SK-N-SH (cell line): ENCODE measurements at regions not wholly inside any gene's neighbourhood (a gene's known extent, or its start where the extent isn't known, plus 50 kb on each side); places are given as distances from the start of the nearest gene placed in this dataset.
A peak's percentile ranks its signal among the peaks of the same experiment; 100 is the strongest.

Experiments used
- CTCF ChIA-PET: fragments of 300-600, 350-600 bp; formaldehyde crosslinking; extraction: SDS; loops from one replicate; lab custom pipeline; 2021; lab: Yijun Ruan, JAX
- POLR2A ChIA-PET: fragments of 350-600 bp; sonication (Branson Sonifier 250); formaldehyde crosslinking; extraction: SDS; loops from one replicate; lab custom pipeline; 2020; ENCODE audit warnings: antibody characterized with exemption, inconsistent platforms; lab: Yijun Ruan, JAX
- DNase-seq: peaks from one replicate; pipeline ENCODE4 v3.0.0; 2012
- H2AFZ ChIP-seq: fragments of 200-600 bp; sonication (generic); 2 replicates; pipeline ENCODE4 v1.8.1; 2016; ENCODE audit warnings: antibody characterized with exemption, mild to moderate bottlenecking, low read depth
- H3F3A ChIP-seq: fragments of 200-600 bp; sonication (generic); replicated peaks from 2 replicates; pipeline ENCODE3; 2016; ENCODE audit warnings: antibody characterized with exemption, mild to moderate bottlenecking; ENCODE audit not compliant: insufficient read depth
- H3K27ac ChIP-seq, 2 experiments: fragments of 200-500 bp in 1 of 2; fragments of 200-600 bp in 1 of 2; sonication (Bioruptor generic) in 1 of 2; sonication (generic), shearing (Covaris generic) in 1 of 2; 2 replicates each; pipeline versions ENCODE4 v1.5.1 to v1.6.1; 2014 to 2016; ENCODE audit warnings: low read depth in 2 of 2, inconsistent platforms in 1 of 2, low read length in 1 of 2, mild to moderate bottlenecking in 1 of 2, mixed read lengths in 1 of 2
- H3K27me3 ChIP-seq: fragments of 200-600 bp; sonication (generic), shearing (Covaris generic); 2 replicates; pipeline ENCODE4 v1.6.1; 2016; ENCODE audit warnings: mixed run types; ENCODE audit not compliant: insufficient read depth
- H3K36me3 ChIP-seq, 2 experiments: fragments of 200-500 bp in 1 of 2; fragments of 200-600 bp in 1 of 2; sonication (Bioruptor generic) in 1 of 2; sonication (generic) in 1 of 2; replicated peaks in 1 of 2; 2 replicates each; pipeline versions ENCODE3 to v1.5.1; 2014 to 2016; ENCODE audit warnings: low read length in 1 of 2, mild to moderate bottlenecking in 1 of 2; ENCODE audit not compliant: insufficient read depth in 2 of 2, control insufficient read depth in 1 of 2
- H3K4me1 ChIP-seq, 2 experiments: fragments of 200-500 bp in 1 of 2; fragments of 200-600 bp in 1 of 2; sonication (Bioruptor generic) in 1 of 2; sonication (generic), shearing (Covaris generic) in 1 of 2; 2 replicates each; pipeline versions ENCODE4 v1.5.1 to v1.6.1; 2014 to 2016; ENCODE audit warnings: low read depth in 1 of 2, low read length in 1 of 2, mixed run types in 1 of 2; ENCODE audit not compliant: insufficient read depth in 2 of 2, control insufficient read depth in 1 of 2
- H3K4me2 ChIP-seq: fragments of 200-600 bp; sonication (generic), shearing (Covaris generic); 2 replicates; pipeline ENCODE4 v1.6.1; 2017; ENCODE audit warnings: mixed run types
- H3K4me3 ChIP-seq, 2 experiments: fragments of 200-500 bp in 1 of 2; fragments of 200-600 bp in 1 of 2; sonication (Bioruptor generic) in 1 of 2; sonication (generic), shearing (Covaris generic) in 1 of 2; 2 replicates each; pipeline versions ENCODE4 v1.5.1 to v1.8.1; 2014 to 2016; ENCODE audit warnings: low read depth in 2 of 2, inconsistent platforms in 1 of 2, low read length in 1 of 2, mild to moderate bottlenecking in 1 of 2, mixed read lengths in 1 of 2, moderate library complexity in 1 of 2
- H3K79me2 ChIP-seq: fragments of 200-600 bp; sonication (generic); 2 replicates; pipeline ENCODE4 v1.8.1; 2017; ENCODE audit warnings: mild to moderate bottlenecking; ENCODE audit not compliant: insufficient read depth
- H3K9ac ChIP-seq: fragments of 200-600 bp; sonication (generic); 2 replicates; pipeline ENCODE4 v1.6.1; 2017; ENCODE audit warnings: mixed run types
- H3K9me2 ChIP-seq: fragments of 200-600 bp; sonication (generic); 2 replicates; pipeline ENCODE4 v1.6.1; 2017; ENCODE audit warnings: mixed run types
- H3K9me3 ChIP-seq: fragments of 200-600 bp; sonication (generic); 2 replicates; pipeline ENCODE4 v1.6.1; 2017; ENCODE audit warnings: mixed run types, mild to moderate bottlenecking, moderate library complexity
- H4K20me1 ChIP-seq: fragments of 200-600 bp; sonication (generic); 2 replicates; pipeline ENCODE4 v1.6.1; 2017; ENCODE audit warnings: mild to moderate bottlenecking, mixed run types; ENCODE audit not compliant: insufficient read depth
- CTCF ChIP-seq: fragments of 200-600 bp; sonication (generic); IDR thresholded peaks from 2 replicates; pipeline ENCODE4 v1.6.1; 2017; ENCODE audit warnings: antibody characterized with exemption, mild to moderate bottlenecking, moderate library complexity
- ELF1 ChIP-seq: IDR thresholded peaks from 2 replicates; pipeline ENCODE4 v1.4.0; 2012
- FOSL2 ChIP-seq: IDR thresholded peaks from 2 replicates; pipeline ENCODE4 v1.4.0; 2012; ENCODE audit warnings: low read depth, mild to moderate bottlenecking, moderate library complexity, borderline replicate concordance
- FOXJ3 ChIP-seq: sonication (generic); formaldehyde crosslinking; IDR thresholded peaks from 2 replicates; pipeline ENCODE4 v1.5.1; 2020; ENCODE audit warnings: mild to moderate bottlenecking, missing genetic modification reagents
- IRF3 ChIP-seq: fragments of 150-350 bp; IDR thresholded peaks from 2 replicates; pipeline ENCODE4 v1.6.1; 2016; ENCODE audit warnings: mild to moderate bottlenecking, low read depth, low read length
- MEF2A ChIP-seq: IDR thresholded peaks from 2 replicates; pipeline ENCODE4 v1.4.0; 2012; ENCODE audit warnings: low read depth, borderline replicate concordance
- MXI1 ChIP-seq: IDR thresholded peaks from 2 replicates; pipeline ENCODE4 v1.6.1; 2012; ENCODE audit warnings: mild to moderate bottlenecking, low read depth, low read length, improper control_type of control experiment
- RAD21 ChIP-seq: IDR thresholded peaks from 2 replicates; pipeline ENCODE4 v1.6.1; 2012; ENCODE audit warnings: mild to moderate bottlenecking, low read length
- RCOR1 ChIP-seq: fragments of 150-350 bp; IDR thresholded peaks from 2 replicates; pipeline ENCODE4 v1.6.1; 2017; ENCODE audit warnings: antibody characterized with exemption, low read length
- SIN3A ChIP-seq: IDR thresholded peaks from 2 replicates; pipeline ENCODE4 v1.6.1; 2012; ENCODE audit warnings: low read depth, mild to moderate bottlenecking, low read length, moderate library complexity, borderline replicate concordance
- TEAD4 ChIP-seq: IDR thresholded peaks from 2 replicates; pipeline ENCODE4 v1.4.0; 2012; ENCODE audit warnings: mild to moderate bottlenecking, borderline replicate concordance; ENCODE audit not compliant: insufficient read depth
- USF2 ChIP-seq: fragments of 150-350 bp; IDR thresholded peaks from 2 replicates; pipeline ENCODE4 v1.6.1; 2017; ENCODE audit warnings: antibody characterized with exemption, low read length, low read depth, borderline replicate concordance
- YY1 ChIP-seq: IDR thresholded peaks from 2 replicates; pipeline ENCODE4 v1.4.0; 2012; ENCODE audit warnings: low read depth, mild to moderate bottlenecking
- WGBS: methylation state at CpG from one replicate; pipeline ENCODE4 v1.1.6; 2017; ENCODE audit warnings: low lambda C conversion rate; 5-methylcytosine and 5-hydroxymethylcytosine counted together

- Histone ChIP-seq H2AFZ (no peak overlapping the region), H3K36me3 (no peaks in the 10 kb centered on the region), H3K4me1 (peaks cover 0 to 12% of the 10 kb centered on the region in 2 experiments; a peak in 2 of 4 replicates), H3K9me2 (no peaks in the 10 kb centered on the region), H3F3A (no peaks in the 10 kb centered on the region), H3K9ac (no peak overlapping the region), H3K79me2 (no peaks in the 10 kb centered on the region), H3K27ac (peak overlapping the region in 1 of 2 experiments; percentile 22; a peak in 1 of 4 replicates), H3K4me3 (no peak overlapping the region), H3K4me2 (no peak overlapping the region), H3K9me3 (no peaks in the 10 kb centered on the region), H4K20me1 (no peaks in the 10 kb centered on the region), H3K27me3 (no peaks in the 10 kb centered on the region)
- ChIA-PET POLR2A (no interaction called here), CTCF (interaction anchor here (1.1 to 1.5 kb wide), 4 partner anchors 15 to 281 kb away, joined by 3 to 4 read pairs (median 4); no protein-coding TSS in a partner anchor)
- no peak for DNase-seq
- 53% methylated on average over 4 of the region's 4 CpGs for WGBS
- TF ChIP-seq IRF3 (no peak), USF2 (no peak), FOSL2 (no peak), FOXJ3 (CRISPR knock-in tag) (no peak), MEF2A (no peak), RAD21 (no peak), ELF1 (no peak), MXI1 (no peak), YY1 (no peak), RCOR1 (no peak), SIN3A (no peak), TEAD4 (no peak), CTCF (no peak)
Measured at GRCh38 chr2:40758401-40759155, 306.7 kb upstream of the SLC8A1 start.
